Natural killer cell treated with Interleukin-12 subunit alpha and Interleukin-12 subunit beta and Interleukin-15 and Interleukin-18, amount 100 ng/mL, for 72 hours (primary cell): ENCODE measurements at regions not wholly inside any gene's neighbourhood (a gene's known extent, or its start where the extent isn't known, plus 50 kb on each side); places are given as distances from the start of the nearest gene placed in this dataset.
"Not testable (repeated sequence)": the region's sequence is repeated elsewhere in the genome, so short reads cannot be mapped to it uniquely, and the experiment has no call there.

Experiments
- ATAC-seq, 2 donors: fragments of 150-1000 bp; cut with Tn5 transposase in 1 of 2; sonication (Bioruptor Pico), chemical (Tn5 transposase) in 1 of 2; 2 replicates each; pipeline ENCODE4 v1.10.0; 2021
- DNase-seq: peaks from one replicate; pipeline ENCODE4 v3.0.0; 2022; ENCODE audit warnings: low spot score
- H3K27ac Mint-ChIP-seq, 2 donors: 1 replicate in 1 of 2; 2 replicates in 1 of 2; pipeline ENCODE4 v1.8.0; 2022; ENCODE audit warnings: mixed read lengths in 2 of 2, mild to moderate bottlenecking in 1 of 2, moderate library complexity in 1 of 2
- H3K27me3 Mint-ChIP-seq, 2 donors: 1 replicate in 1 of 2; 2 replicates in 1 of 2; pipeline ENCODE4 v1.8.0; 2022; ENCODE audit warnings: mixed read lengths in 2 of 2
- H3K36me3 Mint-ChIP-seq: one replicate; pipeline ENCODE4 v1.8.0; 2022; ENCODE audit warnings: mixed read lengths
- H3K4me1 Mint-ChIP-seq, 2 donors: 1 replicate in 1 of 2; 2 replicates in 1 of 2; pipeline ENCODE4 v1.8.0; 2022; ENCODE audit warnings: low read depth in 2 of 2, mixed read lengths in 2 of 2, mild to moderate bottlenecking in 1 of 2
- H3K4me3 Mint-ChIP-seq: one replicate; pipeline ENCODE4 v1.8.0; 2022; ENCODE audit warnings: mixed read lengths
- H3K9me3 Mint-ChIP-seq: 2 replicates; pipeline ENCODE4 v1.8.0; 2022; ENCODE audit warnings: mixed read lengths

- Mint-ChIP-seq H3K27ac (no peak overlapping the region), H3K9me3 (no peaks in the 10 kb centered on the region), H3K36me3 (no peaks in the 10 kb centered on the region), H3K27me3 (peaks cover 0 to 12% of the 10 kb centered on the region in 2 donors), H3K4me3 (no peak overlapping the region), H3K4me1 (no peaks in the 10 kb centered on the region)
- ATAC-seq (no peak), DNase-seq (no peak)
These were observed 404.6 kb downstream of the RPS24 start for GRCh38 chr10:78437998-78438906.

GRCh38 chr10:78438907-78439809 is 405.5 kb downstream of the RPS24 start:
- no peaks in the 10 kb centered on the region for H3K36me3 Mint-ChIP-seq
- H3K27ac Mint-ChIP-seq, result no peak overlapping the region
- H3K4me1 Mint-ChIP-seq, result no peaks in the 10 kb centered on the region
- H3K9me3 Mint-ChIP-seq, result no peaks in the 10 kb centered on the region
- H3K27me3 Mint-ChIP-seq, result peaks cover 0 to 12% of the 10 kb centered on the region in 2 donors
- H3K4me3 Mint-ChIP-seq, result no peak overlapping the region
- DNase-seq (no peak), ATAC-seq (no peak)

- DNase-seq (no peak), ATAC-seq (no peak)
- Mint-ChIP-seq H3K4me1 (no peaks in the 10 kb centered on the region), H3K27ac (no peak overlapping the region), H3K36me3 (no peaks in the 10 kb centered on the region), H3K4me3 (no peak overlapping the region), H3K9me3 (no peaks in the 10 kb centered on the region), H3K27me3 (peaks cover 0 to 15% of the 10 kb centered on the region in 2 donors)
These were observed 407.3 kb downstream of the RPS24 start for GRCh38 chr10:78441010-78441409.

GRCh38 chr10:78441694-78442093 is 408.0 kb downstream of the RPS24 start:
- H3K36me3 Mint-ChIP-seq, result no peaks in the 10 kb centered on the region
- H3K4me3 Mint-ChIP-seq, result no peak overlapping the region
- DNase-seq, result no peak
- H3K27ac Mint-ChIP-seq, result no peak overlapping the region
- H3K9me3 Mint-ChIP-seq, result no peaks in the 10 kb centered on the region
- peaks cover 0 to 15% of the 10 kb centered on the region in 2 donors for H3K27me3 Mint-ChIP-seq
- ATAC-seq, result no peak
- no peaks in the 10 kb centered on the region for H3K4me1 Mint-ChIP-seq

- Mint-ChIP-seq H3K4me1 (no peaks in the 10 kb centered on the region), H3K9me3 (no peaks in the 10 kb centered on the region), H3K4me3 (no peak overlapping the region), H3K27ac (no peak overlapping the region), H3K27me3 (peaks cover 11 to 13% of the 10 kb centered on the region in 2 donors), H3K36me3 (no peaks in the 10 kb centered on the region)
- ATAC-seq (no peak), DNase-seq (no peak)
These were observed 409.3 kb downstream of the RPS24 start for GRCh38 chr10:78442836-78443550.

GRCh38 chr10:78443900-78444571 is 410.4 kb downstream of the RPS24 start:
- Mint-ChIP-seq H3K4me1 (no peaks in the 10 kb centered on the region), H3K27ac (no peak overlapping the region), H3K9me3 (no peaks in the 10 kb centered on the region), H3K36me3 (no peaks in the 10 kb centered on the region), H3K27me3 (peaks cover 10 to 11% of the 10 kb centered on the region in 2 donors), H3K4me3 (no peak overlapping the region)
- DNase-seq, result no peak
- ATAC-seq, result no peak

GRCh38 chr10:78444741-78445140 is 411.1 kb downstream of the RPS24 start:
- H3K27me3 Mint-ChIP-seq, result peaks cover 8 to 11% of the 10 kb centered on the region in 2 donors
- not testable (repeated sequence) for H3K4me3 Mint-ChIP-seq, ATAC-seq, H3K36me3 Mint-ChIP-seq, H3K4me1 Mint-ChIP-seq, H3K27ac Mint-ChIP-seq, DNase-seq, H3K9me3 Mint-ChIP-seq

- Mint-ChIP-seq H3K4me1 (no peaks in the 10 kb centered on the region), H3K36me3 (no peaks in the 10 kb centered on the region), H3K9me3 (no peaks in the 10 kb centered on the region), H3K27ac (no peak overlapping the region), H3K4me3 (no peak overlapping the region), H3K27me3 (peaks cover 8 to 11% of the 10 kb centered on the region in 2 donors)
- no peak for ATAC-seq
- no peak for DNase-seq
These were observed 411.6 kb downstream of the RPS24 start for GRCh38 chr10:78445308-78445707.

- peaks cover 10 to 11% of the 10 kb centered on the region in 2 donors for H3K27me3 Mint-ChIP-seq
These were observed 414.8 kb downstream of the RPS24 start for GRCh38 chr10:78448470-78448869.

GRCh38 chr10:78448994-78449418 is 415.3 kb downstream of the RPS24 start:
- peaks cover 10 to 11% of the 10 kb centered on the region in 2 donors for H3K27me3 Mint-ChIP-seq
- H3K4me3 Mint-ChIP-seq, result no peak overlapping the region
- no peaks in the 10 kb centered on the region for H3K36me3 Mint-ChIP-seq
- no peaks in the 10 kb centered on the region for H3K4me1 Mint-ChIP-seq
- ATAC-seq (no peak), DNase-seq (no peak)
- no peaks in the 10 kb centered on the region for H3K9me3 Mint-ChIP-seq
- H3K27ac Mint-ChIP-seq, result no peak overlapping the region

More at GRCh38 chr10:78448470-78448869, 414.8 kb downstream of the RPS24 start:
- Mint-ChIP-seq H3K4me1 (no peaks in the 10 kb centered on the region), H3K36me3 (no peaks in the 10 kb centered on the region), H3K4me3 (no peak overlapping the region), H3K27ac (no peak overlapping the region), H3K9me3 (no peaks in the 10 kb centered on the region)
- DNase-seq (no peak), ATAC-seq (no peak)

- Mint-ChIP-seq H3K4me3 (no peak overlapping the region), H3K36me3 (no peaks in the 10 kb centered on the region), H3K9me3 (no peaks in the 10 kb centered on the region), H3K27ac (no peak overlapping the region), H3K4me1 (no peaks in the 10 kb centered on the region), H3K27me3 (peaks cover 10 to 11% of the 10 kb centered on the region in 2 donors)
- DNase-seq, result no peak
- ATAC-seq, result no peak
These were observed 415.9 kb downstream of the RPS24 start for GRCh38 chr10:78449554-78449953.

GRCh38 chr10:78450239-78450638 is 416.6 kb downstream of the RPS24 start:
- Mint-ChIP-seq H3K4me3 (no peak overlapping the region), H3K9me3 (no peaks in the 10 kb centered on the region), H3K27me3 (peaks cover 10 to 11% of the 10 kb centered on the region in 2 donors), H3K4me1 (no peaks in the 10 kb centered on the region), H3K27ac (no peak overlapping the region), H3K36me3 (no peaks in the 10 kb centered on the region)
- DNase-seq, result peak; percentile 42
- ATAC-seq, result no peak
